ENCODE measurements at regions not wholly inside any gene's neighbourhood (a gene's known extent, or its start where the extent isn't known, plus 50 kb on each side); places are given as distances from the start of the nearest gene placed in this dataset.

DNA sequence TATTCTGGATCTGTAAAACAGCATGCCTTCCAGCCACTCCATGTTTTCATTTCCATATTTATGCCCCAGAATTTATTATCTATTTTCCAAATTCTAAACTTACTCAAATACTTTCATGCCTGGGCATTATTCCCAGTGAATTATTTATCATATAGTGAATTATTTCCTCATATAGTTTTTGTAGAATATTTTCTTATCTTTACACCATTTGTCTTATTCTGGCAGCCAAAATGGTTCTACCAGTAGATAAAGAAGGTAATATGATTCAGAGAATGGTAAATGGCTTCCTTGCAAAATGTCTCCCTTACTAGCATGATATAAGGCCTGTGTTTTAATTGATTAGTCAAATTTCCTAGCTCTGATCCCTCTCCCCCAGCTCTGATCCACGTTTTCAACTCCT, 305.8 kb downstream of the SPRY2 start:
- TF ChIP-seq, protein P1, sequence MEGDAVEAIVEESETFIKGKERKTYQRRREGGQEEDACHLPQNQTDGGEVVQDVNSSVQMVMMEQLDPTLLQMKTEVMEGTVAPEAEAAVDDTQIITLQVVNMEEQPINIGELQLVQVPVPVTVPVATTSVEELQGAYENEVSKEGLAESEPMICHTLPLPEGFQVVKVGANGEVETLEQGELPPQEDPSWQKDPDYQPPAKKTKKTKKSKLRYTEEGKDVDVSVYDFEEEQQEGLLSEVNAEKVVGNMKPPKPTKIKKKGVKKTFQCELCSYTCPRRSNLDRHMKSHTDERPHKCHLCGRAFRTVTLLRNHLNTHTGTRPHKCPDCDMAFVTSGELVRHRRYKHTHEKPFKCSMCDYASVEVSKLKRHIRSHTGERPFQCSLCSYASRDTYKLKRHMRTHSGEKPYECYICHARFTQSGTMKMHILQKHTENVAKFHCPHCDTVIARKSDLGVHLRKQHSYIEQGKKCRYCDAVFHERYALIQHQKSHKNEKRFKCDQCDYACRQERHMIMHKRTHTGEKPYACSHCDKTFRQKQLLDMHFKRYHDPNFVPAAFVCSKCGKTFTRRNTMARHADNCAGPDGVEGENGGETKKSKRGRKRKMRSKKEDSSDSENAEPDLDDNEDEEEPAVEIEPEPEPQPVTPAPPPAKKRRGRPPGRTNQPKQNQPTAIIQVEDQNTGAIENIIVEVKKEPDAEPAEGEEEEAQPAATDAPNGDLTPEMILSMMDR (IDR thresholded peaks at IDR 0.05), result no peak
- TF ChIP-seq POLR2A (IDR thresholded peaks at IDR 0.05), result no peak
